GM13976 (cell line): ENCODE measurements at regions not wholly inside any gene's neighbourhood (a gene's known extent, or its start where the extent isn't known, plus 50 kb on each side); places are given as distances from the start of the nearest gene placed in this dataset.

Experiments
- DNase-seq: peaks from one replicate; pipeline ENCODE4 v3.0.0; 2012; ENCODE audit warnings: low spot score
- in situ Hi-C: fragments of 300-500 bp; cut with MboI; formaldehyde crosslinking; loops from one replicate; pipeline ENCODE4 v1.12.0; 2022; ENCODE audit warnings: low sequenced_read_pairs, mixed read lengths, inconsistent platforms; ENCODE audit not compliant: unreplicated experiment
- TF ChIP-seq, protein P1 (sequence below): IDR thresholded peaks from 2 replicates; pipeline ENCODE4 v1.5.1; 2012; ENCODE audit warnings: borderline replicate concordance, mild to moderate bottlenecking; ENCODE audit not compliant: insufficient read depth; ENCODE audit errors: extremely low read depth, missing control alignments, control extremely low read depth

DNA sequence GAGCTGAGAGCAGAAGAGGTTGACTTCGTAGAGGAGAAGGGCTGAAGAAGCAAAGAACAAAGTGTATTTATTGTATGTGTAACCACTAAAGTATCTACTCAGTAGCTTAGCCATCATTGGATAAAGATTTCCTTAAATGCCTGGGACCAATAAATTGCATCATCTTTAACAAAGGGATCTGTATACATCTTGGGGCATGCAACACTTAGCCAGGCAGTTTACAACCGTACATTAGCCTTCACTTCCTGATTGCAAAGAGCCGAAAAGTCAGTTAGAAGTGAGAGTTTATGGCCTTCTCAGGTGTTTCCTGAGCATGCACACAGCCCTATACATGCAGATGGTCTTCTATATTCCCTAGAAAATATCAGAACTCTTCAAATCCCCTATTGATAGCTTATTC is 68.0 kb upstream of the MAGED1 start:
- in situ Hi-C loops, result no loop called here
- DNase-seq, result no peak
- TF ChIP-seq, protein P1, sequence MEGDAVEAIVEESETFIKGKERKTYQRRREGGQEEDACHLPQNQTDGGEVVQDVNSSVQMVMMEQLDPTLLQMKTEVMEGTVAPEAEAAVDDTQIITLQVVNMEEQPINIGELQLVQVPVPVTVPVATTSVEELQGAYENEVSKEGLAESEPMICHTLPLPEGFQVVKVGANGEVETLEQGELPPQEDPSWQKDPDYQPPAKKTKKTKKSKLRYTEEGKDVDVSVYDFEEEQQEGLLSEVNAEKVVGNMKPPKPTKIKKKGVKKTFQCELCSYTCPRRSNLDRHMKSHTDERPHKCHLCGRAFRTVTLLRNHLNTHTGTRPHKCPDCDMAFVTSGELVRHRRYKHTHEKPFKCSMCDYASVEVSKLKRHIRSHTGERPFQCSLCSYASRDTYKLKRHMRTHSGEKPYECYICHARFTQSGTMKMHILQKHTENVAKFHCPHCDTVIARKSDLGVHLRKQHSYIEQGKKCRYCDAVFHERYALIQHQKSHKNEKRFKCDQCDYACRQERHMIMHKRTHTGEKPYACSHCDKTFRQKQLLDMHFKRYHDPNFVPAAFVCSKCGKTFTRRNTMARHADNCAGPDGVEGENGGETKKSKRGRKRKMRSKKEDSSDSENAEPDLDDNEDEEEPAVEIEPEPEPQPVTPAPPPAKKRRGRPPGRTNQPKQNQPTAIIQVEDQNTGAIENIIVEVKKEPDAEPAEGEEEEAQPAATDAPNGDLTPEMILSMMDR, result no peak

- in situ Hi-C loops, result no loop called here
- DNase-seq, result no peak
- TF ChIP-seq, protein P1, result no peak
Measured at GRCh38 chrX:51834076-51834475, 59.3 kb upstream of the MAGED1 start.

- in situ Hi-C loops, result no loop called here
- TF ChIP-seq, protein P1, result no peak
Measured at GRCh38 chrX:51836823-51837222, 56.6 kb upstream of the MAGED1 start.

DNA sequence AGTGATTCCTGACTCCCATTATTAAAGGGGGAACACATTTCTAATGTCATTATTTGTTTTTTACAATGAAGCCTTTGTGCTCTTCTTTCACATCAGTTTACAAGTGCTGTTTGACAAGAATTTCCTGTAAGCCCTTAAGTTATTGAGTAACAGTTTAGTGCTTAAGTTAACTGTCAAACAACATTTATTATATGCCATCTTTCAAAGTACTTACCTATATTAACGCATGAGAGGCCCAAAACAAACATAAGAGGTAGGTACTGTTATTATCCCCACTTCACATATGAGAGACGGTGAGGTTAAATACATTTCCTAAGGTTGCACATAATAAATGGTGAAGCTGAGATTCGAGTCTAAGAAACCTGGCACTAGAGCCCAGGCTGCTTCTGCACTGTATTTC is 56.0 kb upstream of the MAGED1 start:
- in situ Hi-C loops, result no loop called here

More at GRCh38 chrX:51836823-51837222, 56.6 kb upstream of the MAGED1 start:
- no peak for DNase-seq

DNA sequence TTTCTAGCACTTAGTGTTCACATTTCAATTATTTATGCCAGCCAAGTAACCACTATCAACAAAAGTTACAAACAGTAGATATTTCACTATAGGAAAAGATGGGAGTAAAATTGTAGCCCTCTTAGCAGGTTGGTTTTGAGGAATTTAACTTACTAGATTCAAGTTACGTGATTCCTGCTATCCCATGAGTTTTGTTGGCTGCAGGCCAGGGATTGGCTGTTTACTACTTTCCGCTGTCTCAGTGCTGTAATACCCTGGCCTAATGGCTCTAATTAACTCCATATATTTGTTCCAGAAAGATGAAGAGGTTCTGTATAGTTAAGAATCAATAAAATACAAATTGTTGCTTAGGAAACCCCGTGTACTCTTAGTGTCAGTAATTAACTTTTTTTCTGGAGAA is 55.5 kb upstream of the MAGED1 start:
- TF ChIP-seq, protein P1, result no peak
- no peak for DNase-seq
- in situ Hi-C loops, result no loop called here

More for the DNA sequence above, 56.0 kb upstream of the MAGED1 start:
- no peak for DNase-seq
- TF ChIP-seq, protein P1, result no peak
